ENCODE measurements at regions not wholly inside any gene's neighbourhood (a gene's known extent, or its start where the extent isn't known, plus 50 kb on each side); places are given as distances from the start of the nearest gene placed in this dataset.

DNA sequence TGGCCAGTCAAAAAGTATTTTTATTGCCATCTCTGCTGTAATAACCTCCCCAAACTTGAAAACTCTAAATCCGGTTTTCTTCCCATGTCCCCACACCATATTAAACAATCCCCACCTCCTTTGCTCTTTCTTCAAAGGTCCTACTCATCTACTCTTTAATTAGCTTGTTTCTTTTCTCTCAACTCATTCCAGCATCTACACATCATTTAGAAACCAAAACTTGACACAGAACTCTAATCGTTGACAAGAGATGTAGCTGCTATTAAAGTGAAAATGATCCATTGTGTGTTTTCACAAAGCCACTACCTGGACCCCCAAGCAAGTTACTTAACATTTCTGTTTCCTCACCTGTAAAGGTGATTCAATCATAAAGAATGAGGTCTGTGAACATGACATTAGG is 436.3 kb upstream of the NPVF start:
- intact Hi-C loops (cut with micrococcal nuclease; ENCODE audit: unreplicated experiment) = no loop called here
- Histone ChIP-seq H3K36me3 (ENCODE audit: insufficient read depth, low read length, poor library complexity, severe bottlenecking) (no peaks in the 10 kb centered on the region), H3K4me1 (ENCODE audit: insufficient read depth, low read length, poor library complexity, severe bottlenecking) (peaks cover 14% of the 10 kb centered on the region), H3K27me3 (replicated peaks; ENCODE audit: insufficient read depth, low read depth, low read length, poor library complexity) (peaks cover 16% of the 10 kb centered on the region), H3K27ac (ENCODE audit: low read depth, low read length, poor library complexity, severe bottlenecking) (no peak overlapping the region), H3K4me3 (ENCODE audit: low read depth, low read length, poor library complexity, severe bottlenecking) (no peak overlapping the region), H3K9me3 (ENCODE audit: low read depth, low read length, poor library complexity, severe bottlenecking) (no peaks in the 10 kb centered on the region)
- ChIA-PET CTCF (no interaction called here), POLR2A (ENCODE audit: low non-redundant PET) (no interaction called here)
- DNase-seq (ENCODE audit: low spot score) = no peak
- TF ChIP-seq EZH2 (IDR thresholded peaks at IDR 0.05; ENCODE audit: borderline replicate concordance, low read depth, low read length, poor library complexity, severe bottlenecking) = no peak
- TF ChIP-seq, protein P1, sequence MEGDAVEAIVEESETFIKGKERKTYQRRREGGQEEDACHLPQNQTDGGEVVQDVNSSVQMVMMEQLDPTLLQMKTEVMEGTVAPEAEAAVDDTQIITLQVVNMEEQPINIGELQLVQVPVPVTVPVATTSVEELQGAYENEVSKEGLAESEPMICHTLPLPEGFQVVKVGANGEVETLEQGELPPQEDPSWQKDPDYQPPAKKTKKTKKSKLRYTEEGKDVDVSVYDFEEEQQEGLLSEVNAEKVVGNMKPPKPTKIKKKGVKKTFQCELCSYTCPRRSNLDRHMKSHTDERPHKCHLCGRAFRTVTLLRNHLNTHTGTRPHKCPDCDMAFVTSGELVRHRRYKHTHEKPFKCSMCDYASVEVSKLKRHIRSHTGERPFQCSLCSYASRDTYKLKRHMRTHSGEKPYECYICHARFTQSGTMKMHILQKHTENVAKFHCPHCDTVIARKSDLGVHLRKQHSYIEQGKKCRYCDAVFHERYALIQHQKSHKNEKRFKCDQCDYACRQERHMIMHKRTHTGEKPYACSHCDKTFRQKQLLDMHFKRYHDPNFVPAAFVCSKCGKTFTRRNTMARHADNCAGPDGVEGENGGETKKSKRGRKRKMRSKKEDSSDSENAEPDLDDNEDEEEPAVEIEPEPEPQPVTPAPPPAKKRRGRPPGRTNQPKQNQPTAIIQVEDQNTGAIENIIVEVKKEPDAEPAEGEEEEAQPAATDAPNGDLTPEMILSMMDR (conservative IDR thresholded peaks at IDR 0.05; ENCODE audit: low read depth, low read length) = no peak
- no TSS peak for BruUV-seq (replicated peaks)

DNA sequence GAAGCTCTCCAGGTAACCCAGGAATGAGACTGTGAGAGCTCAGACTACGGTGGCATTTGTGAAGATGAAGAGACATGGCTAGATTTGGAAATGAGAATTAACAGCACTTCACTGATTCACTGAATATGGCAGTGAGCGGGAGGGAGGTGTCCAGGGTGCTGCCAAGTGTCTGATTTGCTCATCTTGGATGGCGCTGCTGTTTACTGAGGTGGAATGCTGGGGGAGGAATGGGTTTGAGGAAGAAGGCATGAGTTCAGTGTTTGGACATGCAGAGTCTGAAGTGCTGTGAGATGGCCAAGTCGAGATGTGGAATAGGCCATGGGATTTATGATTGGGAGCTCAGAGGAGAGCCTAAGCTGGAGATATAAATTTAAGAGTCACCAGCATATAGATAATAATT is 437.1 kb upstream of the NPVF start:
- Histone ChIP-seq H3K27me3 (replicated peaks; ENCODE audit: insufficient read depth, low read depth, low read length, poor library complexity) (peaks cover 16% of the 10 kb centered on the region), H3K4me3 (ENCODE audit: low read depth, low read length, poor library complexity, severe bottlenecking) (no peak overlapping the region), H3K9me3 (ENCODE audit: low read depth, low read length, poor library complexity, severe bottlenecking) (no peaks in the 10 kb centered on the region), H3K36me3 (ENCODE audit: insufficient read depth, low read length, poor library complexity, severe bottlenecking) (no peaks in the 10 kb centered on the region), H3K27ac (ENCODE audit: low read depth, low read length, poor library complexity, severe bottlenecking) (no peak overlapping the region), H3K4me1 (ENCODE audit: insufficient read depth, low read length, poor library complexity, severe bottlenecking) (peaks cover 14% of the 10 kb centered on the region)
- DNase-seq (ENCODE audit: low spot score) = no peak
- ChIA-PET CTCF (no interaction called here), POLR2A (ENCODE audit: low non-redundant PET) (no interaction called here)
- intact Hi-C loops (cut with micrococcal nuclease; ENCODE audit: unreplicated experiment) = no loop called here
- TF ChIP-seq, protein P1 (conservative IDR thresholded peaks at IDR 0.05; ENCODE audit: low read depth, low read length) = no peak
- no peak for TF ChIP-seq EZH2 (IDR thresholded peaks at IDR 0.05; ENCODE audit: borderline replicate concordance, low read depth, low read length, poor library complexity, severe bottlenecking)
- BruUV-seq (replicated peaks) = no TSS peak

DNA sequence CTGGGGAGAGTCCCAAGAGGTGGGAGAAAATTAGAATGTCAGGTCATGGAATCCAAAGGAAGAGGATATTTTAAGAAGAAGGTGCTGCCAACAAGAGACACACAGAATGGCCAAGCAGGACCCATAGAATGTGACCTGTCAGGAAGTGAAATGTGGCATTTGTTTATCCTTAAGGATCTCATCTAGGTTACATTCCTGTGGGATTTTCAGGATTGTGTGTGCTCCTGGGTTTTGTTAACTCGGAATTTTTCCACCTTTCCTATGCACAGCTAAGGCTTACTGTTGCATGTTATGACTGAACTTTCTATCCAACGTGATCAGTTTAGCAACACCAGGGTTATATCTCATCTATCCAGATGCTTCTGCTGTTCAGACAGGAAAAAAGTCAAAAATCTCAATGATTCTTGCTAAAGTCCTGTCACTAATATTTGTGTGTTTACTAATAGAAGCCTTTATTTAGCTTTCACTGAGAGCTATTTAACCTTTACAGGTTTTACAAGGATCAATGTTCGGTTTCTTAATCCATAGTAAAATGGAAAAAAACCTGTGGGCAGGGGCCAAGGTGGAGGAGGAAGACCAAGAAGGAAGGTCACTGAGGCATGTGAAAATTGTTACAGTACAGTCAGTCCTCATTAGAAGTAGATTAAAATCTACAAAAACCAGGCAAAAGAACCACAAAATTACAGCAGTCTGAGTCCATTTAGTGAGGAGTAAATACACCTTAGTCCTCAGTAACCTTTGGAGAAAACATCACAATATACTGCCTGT is 437.8 kb upstream of the NPVF start:
- ChIA-PET CTCF (no interaction called here), POLR2A (ENCODE audit: low non-redundant PET) (no interaction called here)
- BruUV-seq (replicated peaks) = no TSS peak
- H3K4me3 ChIP-seq (ENCODE audit: low read depth, low read length, poor library complexity, severe bottlenecking) = no peak overlapping the region
- TF ChIP-seq, protein P1 (conservative IDR thresholded peaks at IDR 0.05; ENCODE audit: low read depth, low read length) = no peak
- TF ChIP-seq EZH2 (IDR thresholded peaks at IDR 0.05; ENCODE audit: borderline replicate concordance, low read depth, low read length, poor library complexity, severe bottlenecking) = no peak
- intact Hi-C loops (cut with micrococcal nuclease; ENCODE audit: unreplicated experiment) = no loop called here
- no peaks in the 10 kb centered on the region for H3K36me3 ChIP-seq (ENCODE audit: insufficient read depth, low read length, poor library complexity, severe bottlenecking)
- peaks cover 16% of the 10 kb centered on the region for H3K27me3 ChIP-seq (replicated peaks; ENCODE audit: insufficient read depth, low read depth, low read length, poor library complexity)
- DNase-seq (ENCODE audit: low spot score) = no peak
- H3K4me1 ChIP-seq (ENCODE audit: insufficient read depth, low read length, poor library complexity, severe bottlenecking) = peaks cover 14% of the 10 kb centered on the region
- no peaks in the 10 kb centered on the region for H3K9me3 ChIP-seq (ENCODE audit: low read depth, low read length, poor library complexity, severe bottlenecking)
- H3K27ac ChIP-seq (ENCODE audit: low read depth, low read length, poor library complexity, severe bottlenecking) = no peak overlapping the region
